MM.1S (cell line): ENCODE measurements at regions not wholly inside any gene's neighbourhood (a gene's known extent, or its start where the extent isn't known, plus 50 kb on each side); places are given as distances from the start of the nearest gene placed in this dataset.

Experiments
- DNase-seq: peaks from one replicate; pipeline ENCODE4 v3.0.0-alpha.2; 2015
- H2AFZ ChIP-seq: fragments of 300-600 bp; sonication (generic); 2 replicates; pipeline ENCODE4 v1.6.0; 2016; ENCODE audit warnings: antibody characterized with exemption, low read length
- H3F3A ChIP-seq: fragments of 300-600 bp; sonication (generic); 2 replicates; pipeline ENCODE4 v1.6.1; 2016; ENCODE audit warnings: mild to moderate bottlenecking, antibody characterized with exemption, low read length, moderate library complexity, mixed read lengths; ENCODE audit not compliant: insufficient read depth
- H3K27ac ChIP-seq: fragments of 300-600 bp; sonication (generic); 2 replicates; pipeline ENCODE4 v1.5.1; 2016; ENCODE audit warnings: mild to moderate bottlenecking, low read length
- H3K27me3 ChIP-seq: fragments of 300-600 bp; sonication (generic); replicated peaks from 2 replicates; pipeline ENCODE4 v1.6.0; 2016; ENCODE audit warnings: low read length; ENCODE audit not compliant: insufficient read depth
- H3K36me3 ChIP-seq: fragments of 300-600 bp; sonication (generic); replicated peaks from 2 replicates; pipeline ENCODE4 v1.6.1; 2016; ENCODE audit warnings: mild to moderate bottlenecking, low read length, mixed read lengths; ENCODE audit not compliant: insufficient read depth
- H3K4me1 ChIP-seq: fragments of 300-600 bp; sonication (generic); 2 replicates; pipeline ENCODE4 v1.6.1; 2016; ENCODE audit warnings: low read length, mixed read lengths
- H3K4me2 ChIP-seq: fragments of 300-600 bp; sonication (generic); 2 replicates; pipeline ENCODE4 v1.6.0; 2016; ENCODE audit warnings: low read depth, low read length
- H3K4me3 ChIP-seq: fragments of 300-600 bp; sonication (generic); 2 replicates; pipeline ENCODE4 v1.5.1; 2016; ENCODE audit warnings: low read length, mixed read lengths
- H3K79me2 ChIP-seq: fragments of 300-600 bp; sonication (generic); 2 replicates; pipeline ENCODE4 v1.6.1; 2016; ENCODE audit warnings: mixed run types, low read length, mixed read lengths
- H3K9ac ChIP-seq: fragments of 300-600 bp; sonication (generic); 2 replicates; pipeline ENCODE4 v1.6.1; 2016; ENCODE audit warnings: low read length, mixed read lengths
- H3K9me2 ChIP-seq: fragments of 300-600 bp; sonication (generic); replicated peaks from 2 replicates; pipeline ENCODE4 v1.6.1; 2016; ENCODE audit warnings: mild to moderate bottlenecking, low read length, mixed read lengths; ENCODE audit not compliant: insufficient read depth
- H3K9me3 ChIP-seq: fragments of 300-600 bp; sonication (generic); replicated peaks from 2 replicates; pipeline ENCODE4 v1.6.1; 2016; ENCODE audit warnings: mild to moderate bottlenecking, low read length, mixed read lengths; ENCODE audit not compliant: insufficient read depth
- H4K20me1 ChIP-seq: fragments of 300-600 bp; sonication (generic); 2 replicates; pipeline ENCODE4 v1.6.1; 2016; ENCODE audit warnings: mild to moderate bottlenecking, low read length, moderate library complexity, mixed read lengths; ENCODE audit not compliant: insufficient read depth
- EZH2 ChIP-seq: fragments of 300-600 bp; sonication (generic); optimal IDR thresholded peaks from 2 replicates; pipeline ENCODE3; 2017; ENCODE audit warnings: low read depth, mild to moderate bottlenecking, antibody characterized with exemption, low read length, mixed read lengths
- EZH2phosphoT487 ChIP-seq: fragments of 300-600 bp; sonication (generic); IDR thresholded peaks from 2 replicates; pipeline ENCODE4 v1.6.1; 2018; ENCODE audit warnings: antibody characterized with exemption, low read length
- TF ChIP-seq, protein P1 (sequence below): fragments of 300-600 bp; sonication (generic); IDR thresholded peaks from 2 replicates; pipeline ENCODE4 v1.5.1; 2016; ENCODE audit warnings: antibody characterized with exemption, low read length, mixed read lengths

DNA sequence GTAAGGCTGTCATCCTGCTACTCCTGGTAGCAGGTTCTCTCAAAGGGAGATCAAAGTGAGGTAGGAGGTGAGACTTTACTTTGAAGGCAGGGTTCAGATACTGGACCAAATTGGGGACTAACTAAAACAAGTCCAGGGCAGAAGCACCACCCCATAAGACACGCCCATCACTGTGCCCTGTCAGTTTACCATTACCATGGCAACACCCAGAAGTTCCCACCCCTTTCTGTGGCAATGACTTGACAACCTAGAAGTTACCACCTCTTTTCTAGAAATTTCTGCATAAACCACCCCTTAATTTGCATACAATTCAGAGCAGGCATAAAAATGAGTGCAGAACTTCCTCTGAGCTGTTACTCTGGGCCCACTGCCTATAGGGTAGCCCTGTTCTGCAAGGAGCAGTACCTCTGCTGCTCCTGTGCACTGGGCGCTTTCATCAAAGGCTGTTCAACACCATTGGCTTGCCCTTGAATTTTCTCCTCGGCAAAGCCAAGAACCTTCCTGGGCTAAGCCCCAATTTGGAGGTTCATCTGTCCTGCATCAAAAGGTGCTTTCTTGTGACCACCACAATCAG is 64.8 kb upstream of the MAX start:
- Histone ChIP-seq H3K79me2 (no peaks in the 10 kb centered on the region), H3K9me3 (no peaks in the 10 kb centered on the region), H3K4me1 (peaks cover 6% of the 10 kb centered on the region), H3K27ac (no peak overlapping the region), H3K4me2 (no peak overlapping the region), H3K27me3 (no peaks in the 10 kb centered on the region), H3K9ac (no peak overlapping the region), H3K9me2 (no peaks in the 10 kb centered on the region), H4K20me1 (no peaks in the 10 kb centered on the region), H3F3A (peaks cover 7% of the 10 kb centered on the region), H3K4me3 (no peak overlapping the region), H2AFZ (no peak overlapping the region), H3K36me3 (no peaks in the 10 kb centered on the region)
- no peak for DNase-seq
- TF ChIP-seq EZH2 (no peak), EZH2phosphoT487 (no peak)
- TF ChIP-seq, protein P1, sequence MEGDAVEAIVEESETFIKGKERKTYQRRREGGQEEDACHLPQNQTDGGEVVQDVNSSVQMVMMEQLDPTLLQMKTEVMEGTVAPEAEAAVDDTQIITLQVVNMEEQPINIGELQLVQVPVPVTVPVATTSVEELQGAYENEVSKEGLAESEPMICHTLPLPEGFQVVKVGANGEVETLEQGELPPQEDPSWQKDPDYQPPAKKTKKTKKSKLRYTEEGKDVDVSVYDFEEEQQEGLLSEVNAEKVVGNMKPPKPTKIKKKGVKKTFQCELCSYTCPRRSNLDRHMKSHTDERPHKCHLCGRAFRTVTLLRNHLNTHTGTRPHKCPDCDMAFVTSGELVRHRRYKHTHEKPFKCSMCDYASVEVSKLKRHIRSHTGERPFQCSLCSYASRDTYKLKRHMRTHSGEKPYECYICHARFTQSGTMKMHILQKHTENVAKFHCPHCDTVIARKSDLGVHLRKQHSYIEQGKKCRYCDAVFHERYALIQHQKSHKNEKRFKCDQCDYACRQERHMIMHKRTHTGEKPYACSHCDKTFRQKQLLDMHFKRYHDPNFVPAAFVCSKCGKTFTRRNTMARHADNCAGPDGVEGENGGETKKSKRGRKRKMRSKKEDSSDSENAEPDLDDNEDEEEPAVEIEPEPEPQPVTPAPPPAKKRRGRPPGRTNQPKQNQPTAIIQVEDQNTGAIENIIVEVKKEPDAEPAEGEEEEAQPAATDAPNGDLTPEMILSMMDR: no peak

DNA sequence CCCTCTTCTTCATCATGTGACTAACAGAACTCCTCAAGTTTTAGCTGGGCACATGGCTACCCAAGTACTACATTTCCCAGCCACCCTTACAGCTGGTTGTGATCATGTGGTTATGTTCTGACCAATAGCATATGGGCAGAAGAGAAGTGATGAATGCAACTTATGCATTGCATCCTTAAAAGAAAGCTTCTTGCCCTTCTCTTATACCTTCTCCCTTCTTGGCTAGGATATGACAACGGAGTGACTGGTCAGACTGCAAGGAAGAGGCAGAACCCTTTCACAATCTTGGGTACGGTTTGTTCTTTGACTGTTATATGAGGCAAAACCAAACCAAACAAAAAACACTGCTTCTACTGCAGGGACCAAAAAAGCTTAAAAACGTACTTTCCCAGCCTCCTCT is 66.5 kb upstream of the MAX start:
- no peak for DNase-seq

DNA sequence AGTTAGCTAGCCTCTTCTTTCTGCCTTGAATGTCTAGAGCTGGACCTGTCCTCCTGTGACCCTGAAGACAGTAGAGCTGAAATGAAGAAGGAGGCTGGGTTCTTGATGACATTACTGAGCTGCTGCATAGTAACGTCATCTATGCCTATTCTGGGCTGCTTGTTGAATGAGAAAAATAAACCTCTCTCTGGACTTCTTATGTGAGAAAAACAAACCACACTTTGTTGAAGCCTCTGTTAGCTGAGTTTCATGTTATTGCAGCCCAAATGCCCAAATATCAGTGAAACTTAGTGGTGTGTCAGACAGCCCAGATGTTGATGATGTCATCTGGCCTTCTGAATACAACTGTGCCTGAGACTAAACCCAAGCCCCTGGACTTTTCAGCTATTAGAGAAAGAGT is 67.0 kb upstream of the MAX start:
- Histone ChIP-seq H3K4me1 (peaks cover 6% of the 10 kb centered on the region), H2AFZ (no peak overlapping the region), H3K27ac (peak overlapping the region; percentile 56; the same call in 1 of the 2 replicates), H3K9me2 (no peaks in the 10 kb centered on the region), H3F3A (peaks cover 7% of the 10 kb centered on the region), H4K20me1 (no peaks in the 10 kb centered on the region), H3K27me3 (no peaks in the 10 kb centered on the region), H3K79me2 (no peaks in the 10 kb centered on the region), H3K4me3 (no peak overlapping the region), H3K4me2 (peak overlapping the region; percentile 11; the same call in 1 of the 2 replicates), H3K9ac (no peak overlapping the region), H3K36me3 (no peaks in the 10 kb centered on the region), H3K9me3 (no peaks in the 10 kb centered on the region)
- TF ChIP-seq, protein P1: no peak
- TF ChIP-seq EZH2phosphoT487: no peak
- DNase-seq: peak; percentile 78

More for the DNA sequence above, 66.5 kb upstream of the MAX start:
- Histone ChIP-seq H3K9me2 (no peaks in the 10 kb centered on the region), H3K4me2 (peak overlapping the region; percentile 11; the same call in 1 of the 2 replicates), H3K79me2 (no peaks in the 10 kb centered on the region), H3K27ac (peak overlapping the region; percentile 56; the same call in 1 of the 2 replicates), H3K4me3 (no peak overlapping the region), H3K36me3 (no peaks in the 10 kb centered on the region), H3F3A (peaks cover 7% of the 10 kb centered on the region), H2AFZ (no peak overlapping the region), H4K20me1 (no peaks in the 10 kb centered on the region), H3K9ac (no peak overlapping the region), H3K4me1 (peaks cover 6% of the 10 kb centered on the region), H3K27me3 (no peaks in the 10 kb centered on the region), H3K9me3 (no peaks in the 10 kb centered on the region)
- TF ChIP-seq EZH2phosphoT487 (no peak), EZH2 (no peak)
- TF ChIP-seq, protein P1: no peak
